Testis (tissue), 2 donors: ENCODE measurements at regions not wholly inside any gene's neighbourhood (a gene's known extent, or its start where the extent isn't known, plus 50 kb on each side); places are given as distances from the start of the nearest gene placed in this dataset.

ENCODE experiments used
- POLR2A ChIP-seq: fragments of 450-650 bp; IDR thresholded peaks from one replicate; pipeline ENCODE4 v1.6.1; 2017; ENCODE audit warnings: antibody characterized with exemption, mild to moderate bottlenecking, moderate library complexity
- TF ChIP-seq, protein P1 (sequence below), 3 experiments: fragments of 450-650 bp in 2 of 3; fragments of 200-600 bp in 1 of 3; sonication (generic) in 1 of 3; IDR thresholded peaks; one replicate each; pipeline ENCODE4 v1.5.1; 2016 to 2019; ENCODE audit warnings: antibody characterized with exemption in 3 of 3, mild to moderate bottlenecking in 2 of 3, moderate library complexity in 1 of 3

- TF ChIP-seq, protein P1, sequence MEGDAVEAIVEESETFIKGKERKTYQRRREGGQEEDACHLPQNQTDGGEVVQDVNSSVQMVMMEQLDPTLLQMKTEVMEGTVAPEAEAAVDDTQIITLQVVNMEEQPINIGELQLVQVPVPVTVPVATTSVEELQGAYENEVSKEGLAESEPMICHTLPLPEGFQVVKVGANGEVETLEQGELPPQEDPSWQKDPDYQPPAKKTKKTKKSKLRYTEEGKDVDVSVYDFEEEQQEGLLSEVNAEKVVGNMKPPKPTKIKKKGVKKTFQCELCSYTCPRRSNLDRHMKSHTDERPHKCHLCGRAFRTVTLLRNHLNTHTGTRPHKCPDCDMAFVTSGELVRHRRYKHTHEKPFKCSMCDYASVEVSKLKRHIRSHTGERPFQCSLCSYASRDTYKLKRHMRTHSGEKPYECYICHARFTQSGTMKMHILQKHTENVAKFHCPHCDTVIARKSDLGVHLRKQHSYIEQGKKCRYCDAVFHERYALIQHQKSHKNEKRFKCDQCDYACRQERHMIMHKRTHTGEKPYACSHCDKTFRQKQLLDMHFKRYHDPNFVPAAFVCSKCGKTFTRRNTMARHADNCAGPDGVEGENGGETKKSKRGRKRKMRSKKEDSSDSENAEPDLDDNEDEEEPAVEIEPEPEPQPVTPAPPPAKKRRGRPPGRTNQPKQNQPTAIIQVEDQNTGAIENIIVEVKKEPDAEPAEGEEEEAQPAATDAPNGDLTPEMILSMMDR (IDR thresholded peaks at IDR 0.05): no peak
- no peak for TF ChIP-seq POLR2A
These were observed 170.5 kb upstream of the RGS17 start for GRCh38 chr6:153301602-153302001.
